ENCODE measurements at regions not wholly inside any gene's neighbourhood (a gene's known extent, or its start where the extent isn't known, plus 50 kb on each side); places are given as distances from the start of the nearest gene placed in this dataset.

GRCh38 chr13:21932578-21932977, 261.7 kb downstream of the FGF9 start:
- no peaks in the 10 kb centered on the region for H3K36me3 ChIP-seq (ENCODE audit: control insufficient read depth in 2 of 2, insufficient read depth in 2 of 2, low read length in 1 of 2)
- no peak overlapping the region for H3K4me3 ChIP-seq (ENCODE audit: low read length in 2 of 2)
- no peaks in the 10 kb centered on the region for H3K27me3 ChIP-seq (ENCODE audit: control insufficient read depth in 2 of 2, insufficient read depth in 1 of 2, low read length in 1 of 2)
- no peak overlapping the region for H3K27ac ChIP-seq (ENCODE audit: low read depth in 1 of 2, low read length in 1 of 2)
- WGBS: 94% methylated on average over 2 of the region's 2 CpGs
- no peak for DNase-seq (ENCODE audit: low read depth in 6 of 9, low spot score in 9 of 9)
- no peaks in the 10 kb centered on the region for H3K9me3 ChIP-seq (ENCODE audit: control insufficient read depth in 2 of 2, insufficient read depth in 1 of 2, low read length in 1 of 2)
- H3K4me1 ChIP-seq (ENCODE audit: control insufficient read depth in 2 of 2, insufficient read depth in 2 of 2, low read length in 2 of 2): peaks cover 0 to 2% of the 10 kb centered on the region in 2 donors

DNA sequence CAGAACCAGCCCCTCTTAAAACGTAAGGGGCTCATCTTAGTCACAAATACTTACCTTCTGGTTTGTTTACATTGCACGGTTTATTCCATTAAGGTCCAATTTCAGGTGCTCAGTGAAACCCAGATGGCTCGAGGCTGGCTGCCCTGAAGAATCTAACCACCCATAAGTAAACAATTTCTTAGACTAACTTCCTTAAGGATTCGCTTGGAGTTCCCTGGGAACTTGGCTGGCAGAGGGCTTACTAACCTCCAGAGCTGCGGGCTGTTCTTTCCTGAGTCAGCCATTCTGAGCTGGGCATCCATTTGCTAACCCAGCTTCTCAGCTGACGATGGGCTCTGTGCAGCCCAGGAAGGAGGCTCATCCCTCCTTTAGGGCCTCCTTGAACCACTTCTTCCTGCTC, 262.1 kb downstream of the FGF9 start:
- Histone ChIP-seq H3K36me3 (ENCODE audit: control insufficient read depth in 2 of 2, insufficient read depth in 2 of 2, low read length in 1 of 2) (no peaks in the 10 kb centered on the region), H3K4me3 (ENCODE audit: low read length in 2 of 2) (no peak overlapping the region), H3K4me1 (ENCODE audit: control insufficient read depth in 2 of 2, insufficient read depth in 2 of 2, low read length in 2 of 2) (peaks cover 0 to 2% of the 10 kb centered on the region in 2 donors), H3K27ac (ENCODE audit: low read depth in 1 of 2, low read length in 1 of 2) (peak overlapping the region; percentile 31 to 32), H3K9me3 (ENCODE audit: control insufficient read depth in 2 of 2, insufficient read depth in 1 of 2, low read length in 1 of 2) (no peaks in the 10 kb centered on the region), H3K27me3 (ENCODE audit: control insufficient read depth in 2 of 2, insufficient read depth in 1 of 2, low read length in 1 of 2) (no peaks in the 10 kb centered on the region)
- DNase-seq (ENCODE audit: low read depth in 6 of 9, low spot score in 9 of 9): no peak
- 87% methylated on average over 6 of the region's 6 CpGs for WGBS

DNA sequence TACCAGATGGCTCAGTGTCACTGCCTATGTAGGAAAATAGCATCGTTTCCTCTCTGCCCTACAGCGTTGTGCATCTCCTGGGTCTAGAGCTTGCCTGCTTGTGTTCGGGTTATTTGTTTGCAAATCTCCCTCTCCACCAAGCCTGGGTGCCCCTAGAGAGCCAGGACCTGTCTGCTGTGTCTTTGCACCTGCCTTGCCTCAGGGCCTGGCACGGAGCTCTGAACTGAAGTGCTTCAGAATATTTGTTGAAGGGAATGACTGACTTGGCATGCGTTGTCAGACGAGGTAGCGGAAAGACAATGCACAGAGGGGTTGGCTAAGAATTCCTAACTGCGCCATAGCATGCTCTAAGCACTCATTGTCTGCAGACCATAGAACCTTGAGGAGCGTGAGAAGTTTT, 263.4 kb downstream of the FGF9 start:
- WGBS: 95% methylated on average over 9 of the region's 9 CpGs
- Histone ChIP-seq H3K27me3 (ENCODE audit: control insufficient read depth in 2 of 2, insufficient read depth in 1 of 2, low read length in 1 of 2) (no peaks in the 10 kb centered on the region), H3K27ac (ENCODE audit: low read depth in 1 of 2, low read length in 1 of 2) (no peak overlapping the region), H3K4me3 (ENCODE audit: low read length in 2 of 2) (no peak overlapping the region), H3K36me3 (ENCODE audit: control insufficient read depth in 2 of 2, insufficient read depth in 2 of 2, low read length in 1 of 2) (no peaks in the 10 kb centered on the region), H3K9me3 (ENCODE audit: control insufficient read depth in 2 of 2, insufficient read depth in 1 of 2, low read length in 1 of 2) (no peaks in the 10 kb centered on the region), H3K4me1 (ENCODE audit: control insufficient read depth in 2 of 2, insufficient read depth in 2 of 2, low read length in 2 of 2) (peaks cover 0 to 2% of the 10 kb centered on the region in 2 donors)
- DNase-seq (ENCODE audit: low read depth in 6 of 9, low spot score in 9 of 9): no peak

DNA sequence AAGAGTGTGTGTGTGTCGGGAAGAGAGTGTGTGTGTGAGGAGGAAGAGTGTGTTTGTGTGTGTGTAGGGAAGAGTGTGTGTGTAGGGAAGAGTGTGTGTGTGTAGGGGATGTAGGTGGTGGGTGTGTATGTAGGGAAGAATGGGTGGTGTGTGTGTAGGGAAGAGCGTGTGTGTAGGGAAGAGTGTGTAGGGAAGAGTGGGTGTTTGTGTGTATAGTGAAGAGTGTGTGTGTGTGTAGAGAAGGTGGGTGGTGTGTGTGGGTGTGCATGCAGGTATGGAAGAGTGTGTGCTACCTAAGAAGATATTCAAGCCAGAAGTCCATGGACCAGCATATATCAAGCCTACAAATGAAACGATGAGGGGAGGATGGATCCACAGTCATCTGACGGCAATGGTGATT, 265.8 kb downstream of the FGF9 start:
- DNase-seq (ENCODE audit: low read depth in 6 of 9, low spot score in 9 of 9): no peak
- no peaks in the 10 kb centered on the region for H3K27me3 ChIP-seq (ENCODE audit: control insufficient read depth in 2 of 2, insufficient read depth in 1 of 2, low read length in 1 of 2)
- H3K36me3 ChIP-seq (ENCODE audit: control insufficient read depth in 2 of 2, insufficient read depth in 2 of 2, low read length in 1 of 2): no peaks in the 10 kb centered on the region
- H3K4me1 ChIP-seq (ENCODE audit: control insufficient read depth in 2 of 2, insufficient read depth in 2 of 2, low read length in 2 of 2): peaks cover 0 to 2% of the 10 kb centered on the region in 2 donors
- no peak overlapping the region for H3K4me3 ChIP-seq (ENCODE audit: low read length in 2 of 2)
- 96% methylated on average over 4 of the region's 4 CpGs for WGBS
- H3K9me3 ChIP-seq (ENCODE audit: control insufficient read depth in 2 of 2, insufficient read depth in 1 of 2, low read length in 1 of 2): no peaks in the 10 kb centered on the region
- no peak overlapping the region for H3K27ac ChIP-seq (ENCODE audit: low read depth in 1 of 2, low read length in 1 of 2)

GRCh38 chr13:21938168-21938567, 267.3 kb downstream of the FGF9 start:
- no peak for DNase-seq (ENCODE audit: low read depth in 6 of 9, low spot score in 9 of 9)
- H3K36me3 ChIP-seq (ENCODE audit: control insufficient read depth in 2 of 2, insufficient read depth in 2 of 2, low read length in 1 of 2): no peaks in the 10 kb centered on the region
- peak overlapping the region in 1 of 2 donors; percentile 5 for H3K27ac ChIP-seq (ENCODE audit: low read depth in 1 of 2, low read length in 1 of 2)
- no peaks in the 10 kb centered on the region for H3K9me3 ChIP-seq (ENCODE audit: control insufficient read depth in 2 of 2, insufficient read depth in 1 of 2, low read length in 1 of 2)
- no peaks in the 10 kb centered on the region for H3K27me3 ChIP-seq (ENCODE audit: control insufficient read depth in 2 of 2, insufficient read depth in 1 of 2, low read length in 1 of 2)
- WGBS: 82% methylated on average over 6 of the region's 6 CpGs
- H3K4me3 ChIP-seq (ENCODE audit: low read length in 2 of 2): no peak overlapping the region
- H3K4me1 ChIP-seq (ENCODE audit: control insufficient read depth in 2 of 2, insufficient read depth in 2 of 2, low read length in 2 of 2): no peaks in the 10 kb centered on the region

DNA sequence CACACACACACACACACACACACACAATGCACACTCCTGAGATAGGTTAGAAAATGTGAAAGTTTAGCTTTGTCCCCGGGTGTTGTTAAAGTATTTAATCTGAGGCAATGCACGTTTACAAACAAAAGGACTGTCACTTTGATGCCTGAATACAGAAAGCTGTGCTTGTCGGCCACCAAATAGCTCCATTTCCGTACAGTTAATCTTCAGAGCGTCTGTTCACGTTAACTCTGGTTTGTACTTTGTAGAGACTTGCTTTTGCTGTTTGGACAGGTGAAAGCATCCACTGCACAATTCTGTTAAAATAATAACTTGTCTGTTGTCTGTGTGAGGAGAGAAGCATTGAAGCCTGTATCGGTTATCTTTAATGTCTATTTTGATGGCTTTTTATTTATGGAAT, 267.8 kb downstream of the FGF9 start:
- H3K9me3 ChIP-seq (ENCODE audit: control insufficient read depth in 2 of 2, insufficient read depth in 1 of 2, low read length in 1 of 2): no peaks in the 10 kb centered on the region
- H3K36me3 ChIP-seq (ENCODE audit: control insufficient read depth in 2 of 2, insufficient read depth in 2 of 2, low read length in 1 of 2): no peaks in the 10 kb centered on the region
- H3K4me1 ChIP-seq (ENCODE audit: control insufficient read depth in 2 of 2, insufficient read depth in 2 of 2, low read length in 2 of 2): no peaks in the 10 kb centered on the region
- H3K27me3 ChIP-seq (ENCODE audit: control insufficient read depth in 2 of 2, insufficient read depth in 1 of 2, low read length in 1 of 2): no peaks in the 10 kb centered on the region
- no peak overlapping the region for H3K4me3 ChIP-seq (ENCODE audit: low read length in 2 of 2)
- H3K27ac ChIP-seq (ENCODE audit: low read depth in 1 of 2, low read length in 1 of 2): peak overlapping the region in 1 of 2 donors; percentile 5
- WGBS: 85% methylated on average over 7 of the region's 7 CpGs
- no peak for DNase-seq (ENCODE audit: low read depth in 6 of 9, low spot score in 9 of 9)

DNA sequence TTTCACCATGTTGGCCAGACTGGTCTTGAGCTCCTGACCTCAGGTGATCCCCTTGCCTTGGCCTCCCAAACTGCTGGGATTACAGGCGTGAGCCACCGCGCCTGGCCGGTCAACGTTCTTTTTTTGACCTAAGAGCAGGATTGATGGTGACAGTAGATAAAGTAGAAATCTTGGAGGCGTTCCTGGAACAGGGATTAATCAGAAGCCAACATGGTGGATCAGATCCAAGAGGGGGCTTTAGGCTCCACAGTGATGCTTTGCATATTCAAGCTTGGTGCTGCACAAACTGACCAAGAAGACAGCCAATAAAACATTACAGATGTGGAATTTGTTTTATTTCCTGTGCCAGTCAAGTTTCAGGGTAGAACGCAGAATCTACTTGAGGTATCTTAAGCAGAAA, 271.2 kb downstream of the FGF9 start:
- H3K4me3 ChIP-seq (ENCODE audit: low read length in 2 of 2): no peak overlapping the region
- H3K4me1 ChIP-seq (ENCODE audit: control insufficient read depth in 2 of 2, insufficient read depth in 2 of 2, low read length in 2 of 2): no peaks in the 10 kb centered on the region
- H3K9me3 ChIP-seq (ENCODE audit: control insufficient read depth in 2 of 2, insufficient read depth in 1 of 2, low read length in 1 of 2): peaks cover 4 to 8% of the 10 kb centered on the region in 2 donors
- no peak for DNase-seq (ENCODE audit: low read depth in 6 of 9, low spot score in 9 of 9)
- no peaks in the 10 kb centered on the region for H3K27me3 ChIP-seq (ENCODE audit: control insufficient read depth in 2 of 2, insufficient read depth in 1 of 2, low read length in 1 of 2)
- no peaks in the 10 kb centered on the region for H3K36me3 ChIP-seq (ENCODE audit: control insufficient read depth in 2 of 2, insufficient read depth in 2 of 2, low read length in 1 of 2)
- H3K27ac ChIP-seq (ENCODE audit: low read depth in 1 of 2, low read length in 1 of 2): no peak overlapping the region
- 96% methylated on average over 7 of the region's 7 CpGs for WGBS

- Histone ChIP-seq H3K9me3 (ENCODE audit: control insufficient read depth in 2 of 2, insufficient read depth in 1 of 2, low read length in 1 of 2) (peaks cover 4 to 11% of the 10 kb centered on the region in 2 donors), H3K27ac (ENCODE audit: low read depth in 1 of 2, low read length in 1 of 2) (no peak overlapping the region), H3K27me3 (ENCODE audit: control insufficient read depth in 2 of 2, insufficient read depth in 1 of 2, low read length in 1 of 2) (no peaks in the 10 kb centered on the region), H3K36me3 (ENCODE audit: control insufficient read depth in 2 of 2, insufficient read depth in 2 of 2, low read length in 1 of 2) (no peaks in the 10 kb centered on the region), H3K4me1 (ENCODE audit: control insufficient read depth in 2 of 2, insufficient read depth in 2 of 2, low read length in 2 of 2) (no peaks in the 10 kb centered on the region), H3K4me3 (ENCODE audit: low read length in 2 of 2) (no peak overlapping the region)
- no peak for DNase-seq (ENCODE audit: low read depth in 6 of 9, low spot score in 9 of 9)
Measured at GRCh38 chr13:21944610-21945009, 273.7 kb downstream of the FGF9 start.

- Histone ChIP-seq H3K27ac (ENCODE audit: low read depth in 1 of 2, low read length in 1 of 2) (no peak overlapping the region), H3K4me1 (ENCODE audit: control insufficient read depth in 2 of 2, insufficient read depth in 2 of 2, low read length in 2 of 2) (no peaks in the 10 kb centered on the region), H3K9me3 (ENCODE audit: control insufficient read depth in 2 of 2, insufficient read depth in 1 of 2, low read length in 1 of 2) (peaks cover 4 to 11% of the 10 kb centered on the region in 2 donors), H3K4me3 (ENCODE audit: low read length in 2 of 2) (no peak overlapping the region), H3K27me3 (ENCODE audit: control insufficient read depth in 2 of 2, insufficient read depth in 1 of 2, low read length in 1 of 2) (no peaks in the 10 kb centered on the region), H3K36me3 (ENCODE audit: control insufficient read depth in 2 of 2, insufficient read depth in 2 of 2, low read length in 1 of 2) (no peaks in the 10 kb centered on the region)
- 91% methylated on average over 3 of the region's 3 CpGs for WGBS
- DNase-seq (ENCODE audit: low read depth in 6 of 9, low spot score in 9 of 9): no peak
Measured at GRCh38 chr13:21945195-21945594, 274.3 kb downstream of the FGF9 start.

GRCh38 chr13:21946964-21947363, 276.1 kb downstream of the FGF9 start:
- no peak overlapping the region for H3K27ac ChIP-seq (ENCODE audit: low read depth in 1 of 2, low read length in 1 of 2)
- WGBS: 98% methylated on average over 6 of the region's 6 CpGs
- no peaks in the 10 kb centered on the region for H3K27me3 ChIP-seq (ENCODE audit: control insufficient read depth in 2 of 2, insufficient read depth in 1 of 2, low read length in 1 of 2)
- no peak for DNase-seq (ENCODE audit: low read depth in 6 of 9, low spot score in 9 of 9)
- H3K4me1 ChIP-seq (ENCODE audit: control insufficient read depth in 2 of 2, insufficient read depth in 2 of 2, low read length in 2 of 2): no peaks in the 10 kb centered on the region
- H3K9me3 ChIP-seq (ENCODE audit: control insufficient read depth in 2 of 2, insufficient read depth in 1 of 2, low read length in 1 of 2): peaks cover 4 to 11% of the 10 kb centered on the region in 2 donors
- no peak overlapping the region for H3K4me3 ChIP-seq (ENCODE audit: low read length in 2 of 2)
- H3K36me3 ChIP-seq (ENCODE audit: control insufficient read depth in 2 of 2, insufficient read depth in 2 of 2, low read length in 1 of 2): no peaks in the 10 kb centered on the region
